RPMI7951 (cell line): ENCODE measurements at regions not wholly inside any gene's neighbourhood (a gene's known extent, or its start where the extent isn't known, plus 50 kb on each side); places are given as distances from the start of the nearest gene placed in this dataset.
"Not testable (repeated sequence)": the region's sequence is repeated elsewhere in the genome, so short reads cannot be mapped to it uniquely, and the experiment has no call there.

Experiments
- DNase-seq: peaks from one replicate; pipeline ENCODE4 v3.0.0-alpha.2; 2012; ENCODE audit warnings: low read depth

DNA sequence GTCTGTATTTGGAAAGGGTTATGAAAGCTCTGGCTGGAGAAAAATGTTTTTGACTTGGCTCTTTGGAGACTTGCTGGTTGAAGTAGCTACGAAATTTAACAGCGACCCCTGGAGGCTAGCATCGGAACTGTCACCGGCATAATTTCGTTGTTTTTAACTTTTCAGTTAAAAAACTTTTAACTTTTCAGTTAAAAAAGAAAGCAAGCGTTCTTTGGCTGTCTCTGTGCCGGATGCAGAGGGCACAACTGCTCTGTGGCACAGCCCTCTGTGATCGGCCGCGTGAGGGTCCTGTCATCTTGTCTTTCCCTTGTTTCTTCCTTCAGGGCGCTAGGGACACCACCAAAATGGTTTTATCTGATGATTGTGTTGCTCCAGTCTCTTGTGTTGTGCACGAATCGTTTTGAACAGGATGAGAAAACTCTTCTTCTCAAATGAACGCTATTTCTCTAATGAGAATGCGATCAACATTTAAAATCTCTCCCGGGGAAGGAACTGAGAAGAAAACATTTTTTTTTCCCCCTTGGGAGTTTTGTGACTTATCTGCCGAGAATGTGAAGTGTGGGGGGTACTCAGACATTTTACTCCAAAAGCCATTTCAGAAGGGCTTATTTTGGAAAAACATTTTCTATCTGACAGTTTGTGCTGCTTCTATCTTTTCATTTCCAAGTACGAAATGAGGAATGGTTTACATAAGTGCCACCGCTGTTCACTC is 57.1 kb downstream of the ADCYAP1 start:
- peak; percentile 30 for DNase-seq

DNA sequence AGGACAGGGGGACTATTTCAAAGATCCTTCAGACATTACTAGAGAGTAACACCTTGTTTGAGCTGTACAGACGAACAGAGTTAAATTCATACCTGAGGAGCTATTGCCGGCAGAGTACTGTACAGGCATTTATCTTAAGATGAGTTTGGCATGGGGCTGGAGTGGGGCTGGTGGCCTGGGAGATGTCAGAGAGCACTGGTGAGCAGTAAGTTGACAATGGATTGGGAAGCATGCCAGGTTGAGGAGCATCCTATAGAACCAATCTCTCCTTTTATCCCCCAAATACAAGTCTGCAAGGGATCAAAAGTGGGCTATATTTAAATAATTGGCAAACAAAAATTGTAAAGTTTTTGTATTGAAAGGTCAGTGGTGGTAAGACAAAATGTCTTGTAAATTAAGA is 58.6 kb downstream of the ADCYAP1 start:
- DNase-seq: no peak

GRCh38 chr18:965921-966758 is 61.5 kb downstream of the ADCYAP1 start:
- peak; percentile 21 for DNase-seq

- DNase-seq: no peak
These were observed 62.3 kb downstream of the ADCYAP1 start for GRCh38 chr18:966759-967576.

DNA sequence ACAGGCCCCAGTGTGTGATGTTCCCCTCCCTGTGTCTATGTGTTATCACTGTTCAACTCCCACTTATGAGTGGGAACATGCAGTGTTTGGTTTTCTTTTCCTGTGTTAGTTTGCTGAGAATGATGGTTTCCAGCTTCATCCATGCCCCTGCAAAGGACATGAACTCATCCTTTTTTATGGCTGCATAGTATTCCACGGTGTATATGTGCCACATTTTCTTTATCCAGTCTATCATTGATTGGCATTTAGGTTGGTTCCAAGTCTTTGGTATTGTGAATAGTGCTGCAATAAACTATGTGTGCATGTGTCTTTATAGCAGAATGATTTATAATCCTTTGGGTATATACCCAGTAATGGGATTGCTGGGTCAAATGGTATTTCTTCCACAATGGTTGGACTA is 64.2 kb downstream of the ADCYAP1 start:
- DNase-seq: not testable (repeated sequence)

DNA sequence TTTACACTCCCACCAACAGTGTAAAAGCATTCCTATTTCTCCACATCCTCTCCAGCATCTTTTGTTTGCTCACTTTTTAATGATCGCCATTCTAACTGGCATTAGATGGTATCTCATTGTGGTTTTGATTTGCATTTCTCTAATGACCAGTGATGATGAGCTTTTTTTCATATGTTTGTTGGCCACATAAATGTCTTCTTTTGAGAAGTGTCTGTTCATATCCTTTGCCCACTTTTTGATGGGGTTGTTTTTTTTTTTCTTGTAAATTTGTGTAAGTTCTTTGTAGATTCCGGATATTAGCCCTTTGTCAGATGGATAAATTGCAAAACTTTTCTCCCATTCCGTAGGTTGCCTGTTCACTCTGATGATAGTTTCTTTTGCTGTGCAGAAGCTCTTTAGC is 64.6 kb downstream of the ADCYAP1 start:
- DNase-seq: not testable (repeated sequence)

DNA sequence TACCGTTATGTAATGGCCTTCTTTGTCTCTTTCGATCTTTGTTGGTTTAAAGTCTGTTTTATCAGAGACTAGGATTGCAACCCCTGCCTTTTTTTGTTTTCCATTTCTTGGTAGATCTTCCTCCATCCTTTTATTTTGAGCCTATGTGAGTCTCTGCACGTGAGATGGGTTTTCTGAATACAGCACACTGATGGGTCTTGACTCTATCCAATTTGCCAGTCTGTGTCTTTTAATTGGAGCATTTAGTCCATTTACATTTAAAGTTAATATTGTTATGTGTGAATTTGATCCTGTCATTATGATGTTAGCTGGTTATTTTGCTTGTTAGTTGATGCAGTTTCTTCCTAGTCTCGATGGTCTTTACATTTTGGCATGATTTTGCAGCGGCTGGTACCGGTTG is 69.9 kb downstream of the ADCYAP1 start:
- not testable (repeated sequence) for DNase-seq

DNA sequence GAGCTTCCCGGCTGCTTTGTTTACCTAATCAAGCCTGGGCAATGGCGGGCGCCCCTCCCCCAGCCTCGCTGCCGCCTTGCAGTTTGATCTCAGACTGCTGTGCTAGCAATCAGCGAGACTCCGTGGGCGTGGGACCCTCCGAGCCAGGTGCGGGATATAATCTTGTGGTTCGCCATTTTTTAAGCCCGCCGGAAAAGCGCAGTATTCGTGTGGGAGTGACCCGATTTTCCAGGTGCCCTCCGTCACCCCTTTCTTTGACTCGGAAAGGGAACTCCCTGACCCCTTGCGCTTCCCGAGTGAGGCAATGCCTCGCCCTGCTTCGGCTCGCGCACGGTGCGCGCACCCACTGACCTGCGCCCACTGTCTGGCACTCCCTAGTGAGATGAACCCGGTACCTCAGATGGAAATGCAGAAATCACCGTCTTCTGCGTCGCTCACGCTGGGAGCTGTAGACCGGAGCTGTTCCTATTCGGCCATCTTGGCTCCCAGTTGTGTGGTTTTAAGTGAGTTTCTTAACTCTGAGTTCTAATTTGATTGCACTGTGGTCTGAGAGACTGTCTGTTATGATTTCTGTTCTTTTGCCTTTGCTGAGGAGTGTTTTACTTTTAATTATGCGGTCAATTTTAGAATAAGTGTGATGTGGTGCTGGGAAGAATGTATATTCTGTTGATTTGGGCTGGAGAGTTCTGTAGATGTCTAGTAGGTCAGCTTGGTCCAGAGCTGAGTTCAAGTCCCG is 71.9 kb downstream of the ADCYAP1 start:
- not testable (repeated sequence) for DNase-seq

DNA sequence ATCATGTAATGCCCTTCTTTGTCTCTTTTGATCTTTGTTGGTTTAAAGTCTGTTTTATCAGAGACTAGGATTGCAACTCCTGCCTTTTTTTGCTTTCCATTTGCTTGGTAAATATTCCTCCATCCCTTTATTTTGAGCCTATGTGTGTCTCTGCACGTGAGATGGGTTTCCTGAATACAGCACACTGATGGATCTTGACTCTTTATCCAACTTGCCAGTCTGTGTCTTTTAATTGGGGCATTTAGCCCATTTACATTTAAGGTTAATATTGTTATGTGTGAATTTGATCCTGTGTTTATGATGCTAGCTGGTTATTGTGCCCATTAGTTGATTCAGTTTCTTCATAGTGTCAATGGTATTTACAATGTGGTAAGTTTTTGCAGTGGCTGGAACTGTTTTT is 72.7 kb downstream of the ADCYAP1 start:
- DNase-seq: not testable (repeated sequence)

GRCh38 chr18:977732-978131 is 73.1 kb downstream of the ADCYAP1 start:
- not testable (repeated sequence) for DNase-seq

- DNase-seq: peak; percentile 71
These were observed 75.9 kb downstream of the ADCYAP1 start for GRCh38 chr18:980586-980985.

DNA sequence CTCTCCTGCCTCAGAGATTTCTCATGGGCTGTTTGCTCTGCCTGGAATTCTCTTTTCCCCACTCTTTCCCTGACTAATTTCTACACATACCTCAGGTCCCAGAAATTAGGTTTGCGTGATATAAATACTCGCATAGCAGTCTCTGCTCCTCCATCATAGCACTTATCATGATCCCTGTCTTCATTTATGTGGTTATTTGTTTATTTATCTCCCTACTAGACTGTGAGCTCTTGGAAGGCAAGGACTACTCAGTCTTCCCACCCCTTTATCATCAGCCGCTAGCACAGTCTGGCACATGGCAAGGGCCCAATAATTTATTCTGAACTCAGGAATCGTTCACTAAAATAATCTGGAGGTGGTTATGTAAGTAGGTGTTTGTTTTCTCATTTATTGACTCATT is 79.3 kb downstream of the ADCYAP1 start:
- DNase-seq: no peak

- DNase-seq: no peak
These were observed 80.6 kb downstream of the ADCYAP1 start for GRCh38 chr18:985212-985661.

- DNase-seq: no peak
These were observed 81.4 kb downstream of the ADCYAP1 start for GRCh38 chr18:986051-986450.

- DNase-seq: no peak
These were observed 81.9 kb downstream of the ADCYAP1 start for GRCh38 chr18:986552-986951.

DNA sequence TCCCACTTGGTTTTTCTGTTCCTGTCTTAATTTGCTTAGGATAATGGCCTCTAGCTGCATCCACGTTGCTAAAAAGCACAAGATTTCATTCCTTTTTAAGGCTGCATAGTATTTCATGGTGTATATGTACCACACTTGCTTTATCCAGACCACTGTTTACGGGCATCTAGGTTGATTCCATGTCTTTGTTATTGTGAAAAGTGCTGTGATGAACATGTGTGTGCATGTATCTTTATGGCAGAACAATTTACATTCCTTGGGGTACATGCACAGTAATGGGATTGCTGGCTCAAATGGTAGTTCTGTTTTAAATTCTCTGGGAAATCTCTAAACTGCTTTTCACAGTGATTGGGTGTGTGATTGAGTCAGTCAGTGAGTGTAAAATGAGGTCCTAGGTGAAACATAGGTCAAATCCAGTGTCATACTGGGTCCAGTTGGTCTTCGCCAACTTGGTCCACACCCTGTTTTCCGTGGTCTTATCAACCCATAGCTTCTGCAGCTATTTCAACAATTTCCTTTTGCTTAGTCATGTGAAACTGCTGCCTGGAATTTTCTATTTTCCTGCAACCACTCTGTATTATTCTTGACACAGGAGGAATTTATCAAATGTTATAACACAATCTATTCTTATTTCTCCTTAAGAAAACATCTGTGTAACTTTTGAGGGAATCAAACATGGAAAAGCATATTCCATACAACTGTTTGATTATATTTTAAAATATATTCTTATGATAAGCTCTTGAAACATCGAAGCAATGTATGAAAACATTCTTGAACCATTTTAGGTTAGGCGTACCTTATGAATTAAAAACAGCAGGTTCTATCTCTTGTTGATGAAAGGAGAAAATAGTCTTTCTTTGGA is 82.9 kb downstream of the ADCYAP1 start:
- peak; percentile 65 for DNase-seq

DNA sequence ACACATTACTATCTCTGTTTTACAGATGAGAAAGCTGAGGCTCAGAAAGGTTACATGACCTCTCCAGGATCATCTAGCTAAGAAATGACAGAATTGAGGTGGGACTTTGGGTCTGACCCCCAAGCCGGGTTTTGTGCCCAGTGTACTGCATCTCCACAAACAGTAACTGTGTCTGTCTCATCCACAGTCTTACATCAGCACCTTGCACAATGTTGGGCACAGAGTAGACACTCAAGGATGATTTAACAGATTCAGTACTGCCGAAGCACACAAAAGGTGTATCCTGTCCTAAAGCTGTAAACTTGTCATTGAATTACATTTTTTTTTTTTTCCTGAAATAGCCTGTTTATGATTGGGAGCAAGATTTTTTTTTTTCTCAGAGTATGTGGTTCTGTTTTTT is 84.8 kb downstream of the ADCYAP1 start:
- no peak for DNase-seq

GRCh38 chr18:990197-990596 is 85.5 kb downstream of the ADCYAP1 start:
- no peak for DNase-seq

GRCh38 chr18:991441-991840 is 86.8 kb downstream of the ADCYAP1 start:
- DNase-seq: no peak

- no peak for DNase-seq
These were observed 88.9 kb downstream of the ADCYAP1 start for GRCh38 chr18:993560-993959.

DNA sequence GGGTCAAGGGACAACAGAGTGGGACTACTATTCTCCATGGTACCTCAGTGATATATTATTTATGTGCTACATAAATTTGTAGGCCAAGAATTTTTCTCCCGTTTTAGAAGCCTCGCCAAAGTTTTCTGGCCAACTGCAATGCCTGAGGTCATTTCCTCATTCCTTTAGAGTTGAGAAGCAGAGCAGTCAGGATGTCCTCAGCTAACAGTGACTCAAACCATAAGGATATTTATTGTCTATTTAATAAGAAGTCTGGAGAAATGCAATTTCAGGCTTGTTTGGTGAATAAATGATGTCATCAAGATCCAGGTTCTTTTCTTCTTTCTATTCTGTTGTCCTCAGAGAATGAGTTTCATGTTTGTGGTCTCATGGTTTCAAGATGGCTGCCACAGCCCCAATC is 91.0 kb downstream of the ADCYAP1 start:
- peak; percentile 71 for DNase-seq
